ENCODE measurements at regions not wholly inside any gene's neighbourhood (a gene's known extent, or its start where the extent isn't known, plus 50 kb on each side); places are given as distances from the start of the nearest gene placed in this dataset.

GRCh38 chr2:52064234-52064633, 1032.3 kb upstream of the NRXN1 start:
- TF ChIP-seq, protein P1, sequence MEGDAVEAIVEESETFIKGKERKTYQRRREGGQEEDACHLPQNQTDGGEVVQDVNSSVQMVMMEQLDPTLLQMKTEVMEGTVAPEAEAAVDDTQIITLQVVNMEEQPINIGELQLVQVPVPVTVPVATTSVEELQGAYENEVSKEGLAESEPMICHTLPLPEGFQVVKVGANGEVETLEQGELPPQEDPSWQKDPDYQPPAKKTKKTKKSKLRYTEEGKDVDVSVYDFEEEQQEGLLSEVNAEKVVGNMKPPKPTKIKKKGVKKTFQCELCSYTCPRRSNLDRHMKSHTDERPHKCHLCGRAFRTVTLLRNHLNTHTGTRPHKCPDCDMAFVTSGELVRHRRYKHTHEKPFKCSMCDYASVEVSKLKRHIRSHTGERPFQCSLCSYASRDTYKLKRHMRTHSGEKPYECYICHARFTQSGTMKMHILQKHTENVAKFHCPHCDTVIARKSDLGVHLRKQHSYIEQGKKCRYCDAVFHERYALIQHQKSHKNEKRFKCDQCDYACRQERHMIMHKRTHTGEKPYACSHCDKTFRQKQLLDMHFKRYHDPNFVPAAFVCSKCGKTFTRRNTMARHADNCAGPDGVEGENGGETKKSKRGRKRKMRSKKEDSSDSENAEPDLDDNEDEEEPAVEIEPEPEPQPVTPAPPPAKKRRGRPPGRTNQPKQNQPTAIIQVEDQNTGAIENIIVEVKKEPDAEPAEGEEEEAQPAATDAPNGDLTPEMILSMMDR (IDR thresholded peaks at IDR 0.05; ENCODE audit: insufficient read depth, low read length, poor library complexity, severe bottlenecking) = no peak

GRCh38 chr2:52054824-52055223, 1022.9 kb upstream of the NRXN1 start:
- TF ChIP-seq, protein P1 (IDR thresholded peaks at IDR 0.05; ENCODE audit: insufficient read depth, low read length, poor library complexity, severe bottlenecking) = no peak

More at GRCh38 chr2:52064234-52064633, 1032.3 kb upstream of the NRXN1 start:
- Histone ChIP-seq H3K4me3 (ENCODE audit: low read depth, low read length) (no peak overlapping the region), H3K27me3 (ENCODE audit: control insufficient read depth, insufficient read depth, low read length) (no peaks in the 10 kb centered on the region), H3K36me3 (ENCODE audit: control insufficient read depth, insufficient read depth, low read length) (no peaks in the 10 kb centered on the region)
- no peak for DNase-seq (ENCODE audit: low read depth)

DNA sequence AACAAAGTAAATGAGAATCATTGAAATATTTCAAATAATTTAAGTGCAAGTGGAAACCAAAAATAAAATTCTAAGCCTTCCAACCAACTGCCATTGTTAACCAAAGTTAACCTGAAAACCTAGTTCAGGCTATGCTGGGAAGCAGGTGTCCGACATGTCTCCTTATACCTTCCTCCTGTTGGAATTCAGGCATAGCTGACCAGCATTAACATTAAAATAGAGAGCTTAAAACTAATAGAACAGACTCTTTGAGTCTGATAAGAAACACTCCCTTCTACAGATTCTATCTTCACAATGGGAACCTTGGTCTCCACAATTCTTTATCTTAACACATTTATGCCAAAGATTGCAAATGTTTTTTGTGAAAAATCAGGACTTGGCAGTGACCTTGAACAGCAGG, 1004.9 kb upstream of the NRXN1 start:
- no peak for DNase-seq (ENCODE audit: low read depth)
- TF ChIP-seq, protein P1 (IDR thresholded peaks at IDR 0.05; ENCODE audit: insufficient read depth, low read length, poor library complexity, severe bottlenecking) = no peak
- no peak overlapping the region for H3K4me3 ChIP-seq (ENCODE audit: low read depth, low read length)

More at GRCh38 chr2:52054824-52055223, 1022.9 kb upstream of the NRXN1 start:
- Histone ChIP-seq H3K4me3 (ENCODE audit: low read depth, low read length) (no peak overlapping the region), H3K27me3 (ENCODE audit: control insufficient read depth, insufficient read depth, low read length) (no peaks in the 10 kb centered on the region), H3K36me3 (ENCODE audit: control insufficient read depth, insufficient read depth, low read length) (no peaks in the 10 kb centered on the region)
- no peak for DNase-seq (ENCODE audit: low read depth)

GRCh38 chr2:52036024-52036423, 1004.1 kb upstream of the NRXN1 start:
- TF ChIP-seq, protein P1 (IDR thresholded peaks at IDR 0.05; ENCODE audit: insufficient read depth, low read length, poor library complexity, severe bottlenecking) = no peak
- Histone ChIP-seq H3K36me3 (ENCODE audit: control insufficient read depth, insufficient read depth, low read length) (no peaks in the 10 kb centered on the region), H3K4me3 (ENCODE audit: low read depth, low read length) (no peak overlapping the region), H3K27me3 (ENCODE audit: control insufficient read depth, insufficient read depth, low read length) (no peaks in the 10 kb centered on the region)
- no peak for DNase-seq (ENCODE audit: low read depth)

More for the DNA sequence above, 1004.9 kb upstream of the NRXN1 start:
- Histone ChIP-seq H3K36me3 (ENCODE audit: control insufficient read depth, insufficient read depth, low read length) (no peaks in the 10 kb centered on the region), H3K27me3 (ENCODE audit: control insufficient read depth, insufficient read depth, low read length) (no peaks in the 10 kb centered on the region)

DNA sequence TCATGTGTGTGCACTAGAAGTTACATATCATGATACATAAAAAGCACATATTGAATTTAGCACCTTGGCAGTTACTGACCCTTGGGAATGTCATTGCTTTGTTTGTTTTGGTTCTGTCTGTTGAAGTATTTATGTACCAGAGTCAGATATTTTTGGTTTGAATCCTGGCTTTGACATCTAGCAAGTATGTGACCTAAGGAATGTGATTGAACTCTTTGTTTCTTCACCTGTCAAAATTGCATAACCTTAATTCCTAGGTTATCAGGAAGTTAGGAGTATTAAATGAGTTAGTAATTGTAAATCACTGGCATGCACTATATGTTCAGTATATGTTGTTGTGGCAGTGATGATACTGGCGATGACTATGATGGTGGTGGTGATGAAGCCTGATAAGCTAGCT, 1003.5 kb upstream of the NRXN1 start:
- Histone ChIP-seq H3K36me3 (ENCODE audit: control insufficient read depth, insufficient read depth, low read length) (no peaks in the 10 kb centered on the region), H3K27me3 (ENCODE audit: control insufficient read depth, insufficient read depth, low read length) (no peaks in the 10 kb centered on the region), H3K4me3 (ENCODE audit: low read depth, low read length) (no peak overlapping the region)
- TF ChIP-seq, protein P1 (IDR thresholded peaks at IDR 0.05; ENCODE audit: insufficient read depth, low read length, poor library complexity, severe bottlenecking) = no peak
- no peak for DNase-seq (ENCODE audit: low read depth)

DNA sequence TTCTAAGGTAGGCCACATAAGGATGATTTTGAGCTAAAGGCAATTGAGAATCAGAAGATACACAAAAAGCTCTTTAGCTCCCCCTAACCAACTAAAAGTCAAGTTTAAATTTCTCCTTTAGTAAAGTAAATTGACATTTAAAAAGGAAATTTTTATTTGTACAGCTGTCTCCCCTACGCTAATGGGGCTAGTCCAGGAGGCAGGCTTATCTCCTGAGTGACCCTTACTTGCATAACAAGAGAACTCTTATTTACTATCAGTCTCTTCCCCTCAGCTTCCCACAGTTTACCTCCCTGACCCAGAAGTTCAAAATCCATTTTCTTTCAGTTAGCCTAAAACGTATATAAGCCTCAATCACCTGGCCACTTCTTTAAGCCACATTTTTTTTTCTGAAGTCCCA, 1002.8 kb upstream of the NRXN1 start:
- Histone ChIP-seq H3K4me3 (ENCODE audit: low read depth, low read length) (no peak overlapping the region), H3K27me3 (ENCODE audit: control insufficient read depth, insufficient read depth, low read length) (no peaks in the 10 kb centered on the region), H3K36me3 (ENCODE audit: control insufficient read depth, insufficient read depth, low read length) (no peaks in the 10 kb centered on the region)
- TF ChIP-seq, protein P1 (IDR thresholded peaks at IDR 0.05; ENCODE audit: insufficient read depth, low read length, poor library complexity, severe bottlenecking) = no peak
- no peak for DNase-seq (ENCODE audit: low read depth)
